GM10248 (cell line): ENCODE measurements at regions not wholly inside any gene's neighbourhood (a gene's known extent, or its start where the extent isn't known, plus 50 kb on each side); places are given as distances from the start of the nearest gene placed in this dataset.
"Not testable (repeated sequence)": the region's sequence is repeated elsewhere in the genome, so short reads cannot be mapped to it uniquely, and the experiment has no call there.

Source experiments
- CTCF ChIA-PET: fragments of 300-600 bp; sonication (Branson Sonifier 250); formaldehyde crosslinking; extraction: SDS; loops from one replicate; lab custom pipeline; 2021; ENCODE audit warnings: antibody characterized with exemption; lab: Yijun Ruan, JAX
- POLR2A ChIA-PET: fragments of 350-650 bp; sonication (Branson Sonifier 250); formaldehyde crosslinking; extraction: SDS; loops from one replicate; lab custom pipeline; 2020; ENCODE audit warnings: antibody characterized with exemption; lab: Yijun Ruan, JAX
- DNase-seq: peaks from one replicate; pipeline ENCODE4 v3.0.0; 2012; ENCODE audit errors: extremely low spot score
- TF ChIP-seq, protein P1 (sequence below): IDR thresholded peaks from 2 replicates; pipeline ENCODE4 v1.5.1; 2012; ENCODE audit warnings: mild to moderate bottlenecking, low read depth; ENCODE audit errors: extremely low read depth, missing control alignments, control extremely low read depth

GRCh38 chr7:35906191-35906908, 105.5 kb downstream of the SEPTIN7 start:
- TF ChIP-seq, protein P1, sequence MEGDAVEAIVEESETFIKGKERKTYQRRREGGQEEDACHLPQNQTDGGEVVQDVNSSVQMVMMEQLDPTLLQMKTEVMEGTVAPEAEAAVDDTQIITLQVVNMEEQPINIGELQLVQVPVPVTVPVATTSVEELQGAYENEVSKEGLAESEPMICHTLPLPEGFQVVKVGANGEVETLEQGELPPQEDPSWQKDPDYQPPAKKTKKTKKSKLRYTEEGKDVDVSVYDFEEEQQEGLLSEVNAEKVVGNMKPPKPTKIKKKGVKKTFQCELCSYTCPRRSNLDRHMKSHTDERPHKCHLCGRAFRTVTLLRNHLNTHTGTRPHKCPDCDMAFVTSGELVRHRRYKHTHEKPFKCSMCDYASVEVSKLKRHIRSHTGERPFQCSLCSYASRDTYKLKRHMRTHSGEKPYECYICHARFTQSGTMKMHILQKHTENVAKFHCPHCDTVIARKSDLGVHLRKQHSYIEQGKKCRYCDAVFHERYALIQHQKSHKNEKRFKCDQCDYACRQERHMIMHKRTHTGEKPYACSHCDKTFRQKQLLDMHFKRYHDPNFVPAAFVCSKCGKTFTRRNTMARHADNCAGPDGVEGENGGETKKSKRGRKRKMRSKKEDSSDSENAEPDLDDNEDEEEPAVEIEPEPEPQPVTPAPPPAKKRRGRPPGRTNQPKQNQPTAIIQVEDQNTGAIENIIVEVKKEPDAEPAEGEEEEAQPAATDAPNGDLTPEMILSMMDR: peak; percentile 69
- ChIA-PET POLR2A (interaction anchor here (0.7 kb wide), 1 partner anchor 99 kb away, joined by 3 read pairs; no protein-coding TSS in a partner anchor), CTCF (interaction anchor here (0.7 to 2.9 kb wide), 37 partner anchors 10 to 634 kb away, joined by 3 to 25 read pairs (median 5); no protein-coding TSS in a partner anchor)
- peak; percentile 52 for DNase-seq

DNA sequence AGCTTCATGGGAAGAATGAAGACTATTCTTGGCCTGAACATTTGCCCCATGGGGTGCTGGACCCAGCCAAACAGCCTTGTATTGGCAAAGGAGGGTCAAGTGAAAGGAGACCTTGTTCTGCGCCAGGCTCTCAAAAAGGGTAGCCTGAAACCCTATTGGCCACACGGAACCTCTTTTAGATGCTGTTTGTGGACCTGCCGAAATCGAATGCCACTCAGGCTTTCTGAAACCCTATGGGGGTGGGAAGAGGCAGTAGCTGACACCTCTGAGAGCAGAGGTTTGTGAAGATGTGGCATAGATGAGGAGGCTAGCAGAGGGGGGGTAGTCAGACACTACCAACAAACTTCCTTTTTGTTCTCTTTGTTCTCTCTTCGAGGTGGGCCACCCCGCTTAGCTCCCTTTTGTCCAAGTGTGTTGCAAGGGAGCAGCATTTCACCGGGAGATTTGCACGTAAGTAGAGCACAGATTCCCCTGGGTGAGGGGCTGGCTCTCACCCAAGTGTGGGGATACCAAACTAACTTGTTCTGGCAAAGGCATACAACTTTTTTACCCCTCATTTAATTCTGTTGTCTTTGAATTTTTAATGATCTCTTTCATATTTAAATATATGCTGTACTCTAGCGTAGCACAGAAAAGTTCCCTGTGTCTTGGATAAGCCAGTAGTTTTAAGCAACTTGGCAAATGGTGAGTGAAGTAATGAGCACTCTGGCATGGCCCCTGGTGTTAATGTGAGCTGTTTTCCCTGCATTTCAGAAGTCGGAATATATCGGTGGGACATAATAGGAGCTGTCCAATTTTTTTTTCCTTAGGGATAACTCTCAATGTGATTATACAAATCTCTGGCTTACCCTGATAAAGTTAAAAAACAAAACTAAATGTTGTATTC, 107.7 kb downstream of the SEPTIN7 start:
- TF ChIP-seq, protein P1: no peak
- no peak for DNase-seq
- ChIA-PET POLR2A (no interaction called here), CTCF (interaction anchor here (1.1 to 2.9 kb wide), 8 partner anchors 8 to 410 kb away, joined by 3 to 25 read pairs (median 6); no protein-coding TSS in a partner anchor)

- ChIA-PET POLR2A (interaction anchor here (0.7 kb wide), 1 partner anchor 289 kb away, joined by 3 read pairs; no protein-coding TSS in a partner anchor), CTCF (interaction anchor here (0.7 to 1.7 kb wide), 5 partner anchors 18 to 409 kb away, joined by 3 to 7 read pairs (median 4); no protein-coding TSS in a partner anchor)
- TF ChIP-seq, protein P1: no peak
- no peak for DNase-seq
Observed at GRCh38 chr7:35909870-35910357, 109.1 kb downstream of the SEPTIN7 start.

GRCh38 chr7:35910621-35911020, 109.8 kb downstream of the SEPTIN7 start:
- CTCF ChIA-PET: interaction anchor here (0.7 to 1.7 kb wide), 3 partner anchors 66 to 285 kb away, joined by 3 to 7 read pairs (median 4); no protein-coding TSS in a partner anchor
- DNase-seq, POLR2A ChIA-PET: not testable (repeated sequence)

GRCh38 chr7:35913350-35913749, 112.5 kb downstream of the SEPTIN7 start:
- CTCF ChIA-PET: interaction anchor here (1.0 kb wide), 1 partner anchor 63 kb away, joined by 3 read pairs; no protein-coding TSS in a partner anchor
- DNase-seq, POLR2A ChIA-PET: not testable (repeated sequence)

GRCh38 chr7:35914214-35914613, 113.4 kb downstream of the SEPTIN7 start:
- POLR2A ChIA-PET, DNase-seq, CTCF ChIA-PET: not testable (repeated sequence)

DNA sequence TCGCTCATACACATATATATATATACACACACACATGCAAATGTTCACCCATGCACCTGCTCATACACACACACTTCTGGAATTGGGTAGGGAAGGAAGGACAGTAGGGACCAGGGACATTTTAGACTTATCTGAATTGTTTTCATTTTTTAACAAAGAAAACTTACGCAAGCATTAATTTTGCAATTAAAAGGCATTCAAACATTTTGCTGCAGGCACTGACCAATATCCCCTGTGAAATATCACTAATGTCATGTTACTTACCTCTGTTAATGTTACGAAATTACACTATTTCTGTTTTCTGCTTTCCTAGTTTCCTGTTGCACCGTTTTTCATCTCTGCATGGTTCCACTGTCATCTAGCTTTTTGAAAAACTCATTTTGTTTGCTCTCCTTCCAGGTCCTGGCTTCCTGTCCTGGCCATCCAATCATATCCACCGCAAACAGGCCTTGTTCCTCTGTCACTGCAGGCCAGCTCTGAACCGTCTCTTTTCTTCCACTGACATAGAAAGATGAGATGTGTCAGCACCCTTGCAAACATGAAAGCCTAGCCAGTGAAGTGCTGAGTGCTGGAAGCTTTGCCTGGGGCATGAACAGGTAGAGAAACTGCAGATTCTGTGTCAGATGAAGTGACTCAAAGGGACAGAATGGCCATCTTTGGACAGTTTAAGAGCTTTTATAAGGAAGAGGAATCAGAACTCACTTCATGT, 114.5 kb downstream of the SEPTIN7 start:
- DNase-seq, POLR2A ChIA-PET: not testable (repeated sequence)
- CTCF ChIA-PET: interaction anchor here (1.0 to 2.9 kb wide), 6 partner anchors 8 to 375 kb away, joined by 3 to 30 read pairs (median 7); no protein-coding TSS in a partner anchor

GRCh38 chr7:35918217-35918616, 117.4 kb downstream of the SEPTIN7 start:
- DNase-seq, POLR2A ChIA-PET: not testable (repeated sequence)
- CTCF ChIA-PET: interaction anchor here (1.2 to 1.6 kb wide), 2 partner anchors 60 to 66 kb away, joined by 4 read pairs; no protein-coding TSS in a partner anchor

DNA sequence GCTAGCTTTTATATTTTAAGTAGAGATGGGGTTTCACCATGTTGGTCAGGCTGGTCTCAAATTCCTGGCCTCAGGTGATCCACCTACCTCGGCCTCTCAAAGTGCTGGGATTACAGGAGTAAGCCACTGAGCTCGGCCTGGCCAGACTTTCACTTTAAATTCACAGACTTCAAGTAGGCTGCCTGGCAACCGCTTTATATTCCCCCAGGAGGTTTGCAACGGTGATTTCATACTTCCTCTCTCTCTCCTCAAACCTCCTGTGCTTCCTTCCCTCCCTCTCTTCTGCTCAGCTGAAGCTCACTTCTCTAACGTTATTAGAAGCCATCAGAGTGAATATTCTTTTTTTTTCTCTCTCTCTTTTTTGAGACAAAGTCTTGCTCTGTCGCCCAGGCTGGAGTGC, 118.8 kb downstream of the SEPTIN7 start:
- DNase-seq, POLR2A ChIA-PET: not testable (repeated sequence)
- CTCF ChIA-PET: interaction anchor here (1.1 kb wide), 1 partner anchor 295 kb away, joined by 3 read pairs; no protein-coding TSS in a partner anchor

DNA sequence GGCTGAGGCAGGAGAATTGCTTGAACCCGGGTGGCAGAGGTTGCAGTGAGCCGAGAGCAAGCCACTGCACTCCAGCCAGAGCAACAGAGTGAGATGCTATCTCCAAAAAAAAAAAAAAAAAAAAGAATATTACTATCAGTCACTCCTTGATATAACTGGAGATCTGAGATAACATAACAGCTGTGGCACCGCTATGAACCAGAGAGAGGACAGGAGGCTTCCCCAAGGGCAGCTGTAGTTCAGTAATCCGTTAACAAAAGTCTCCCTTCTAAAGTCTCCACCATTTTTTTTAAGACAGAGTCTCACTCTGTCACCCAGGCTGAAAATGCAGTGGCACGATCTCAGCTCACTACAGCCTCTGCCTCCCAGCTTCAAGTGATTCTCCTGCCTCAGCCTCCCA, 120.5 kb downstream of the SEPTIN7 start:
- POLR2A ChIA-PET: not testable (repeated sequence)
- CTCF ChIA-PET: interaction anchor here (1.8 kb wide), 1 partner anchor 211 kb away, joined by 3 read pairs; no protein-coding TSS in a partner anchor

GRCh38 chr7:35924668-35925067, 123.8 kb downstream of the SEPTIN7 start:
- POLR2A ChIA-PET, CTCF ChIA-PET, DNase-seq: not testable (repeated sequence)

More for the DNA sequence above, 120.5 kb downstream of the SEPTIN7 start:
- DNase-seq: not testable (repeated sequence)

- POLR2A ChIA-PET, CTCF ChIA-PET, DNase-seq: not testable (repeated sequence)
Observed at GRCh38 chr7:35926966-35927365, 126.1 kb downstream of the SEPTIN7 start.
